ENCODE measurements at regions not wholly inside any gene's neighbourhood (a gene's known extent, or its start where the extent isn't known, plus 50 kb on each side); places are given as distances from the start of the nearest gene placed in this dataset.
"Not testable (repeated sequence)": the region's sequence is repeated elsewhere in the genome, so short reads cannot be mapped to it uniquely, and the experiment has no call there.

DNA sequence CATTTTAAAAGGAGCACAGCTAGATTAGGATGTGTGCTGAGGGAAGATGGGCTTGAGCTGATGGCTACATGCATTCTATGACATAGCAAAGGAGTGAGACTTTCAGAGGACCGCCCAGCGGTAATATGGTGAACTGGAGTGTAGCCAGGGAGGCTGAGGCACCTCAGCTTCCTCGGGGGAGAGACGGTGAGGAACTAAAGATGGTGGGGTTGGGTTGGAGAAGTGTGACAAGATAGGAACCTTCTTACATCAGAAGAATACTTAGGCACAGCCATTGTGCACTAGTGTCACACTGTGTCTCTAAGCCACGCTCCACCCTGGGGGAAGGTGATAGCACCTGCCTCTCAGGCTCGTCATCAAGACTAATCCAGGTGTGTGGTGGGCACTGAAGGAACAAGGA lies 118.0 kb upstream of the IRX2 start:
- DNase-seq = no peak

- no peak for DNase-seq
Observed at GRCh38 chr5:2867373-2867933, 116.0 kb upstream of the IRX2 start.

GRCh38 chr5:2866662-2867372 lies 115.3 kb upstream of the IRX2 start:
- no peak for DNase-seq

GRCh38 chr5:2865856-2866255 lies 114.4 kb upstream of the IRX2 start:
- no peak for DNase-seq

DNA sequence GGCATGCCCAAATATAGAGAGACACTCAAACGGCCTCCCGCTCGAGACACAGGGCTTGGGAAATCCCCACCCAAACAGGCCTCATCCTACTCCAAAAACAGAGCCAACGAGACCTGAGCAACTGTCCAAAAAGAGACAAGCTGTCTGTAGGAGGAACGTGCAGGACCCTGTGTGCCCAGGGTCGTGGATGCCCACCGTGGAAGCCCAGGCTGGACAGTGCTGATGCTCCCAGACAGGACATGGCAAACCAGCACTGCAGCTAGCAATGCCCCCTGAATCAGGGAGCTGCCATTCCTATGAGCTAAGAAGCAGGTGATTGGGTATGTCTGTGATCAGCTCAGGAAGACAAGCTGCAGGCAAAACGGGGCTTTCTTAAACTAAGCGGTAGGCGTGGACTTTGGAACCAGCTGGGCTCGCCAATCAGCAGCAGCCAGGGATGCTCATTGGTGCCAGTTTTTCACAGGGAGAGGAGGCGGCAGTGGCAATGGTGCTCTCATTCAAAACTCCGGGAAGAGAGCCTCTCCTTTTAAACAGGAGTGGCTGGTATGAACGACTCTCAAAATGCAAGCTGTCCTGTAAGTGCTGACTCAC lies 113.1 kb upstream of the IRX2 start:
- DNase-seq = no peak

- DNase-seq = no peak
Observed at GRCh38 chr5:2863675-2864433, 112.4 kb upstream of the IRX2 start.

DNA sequence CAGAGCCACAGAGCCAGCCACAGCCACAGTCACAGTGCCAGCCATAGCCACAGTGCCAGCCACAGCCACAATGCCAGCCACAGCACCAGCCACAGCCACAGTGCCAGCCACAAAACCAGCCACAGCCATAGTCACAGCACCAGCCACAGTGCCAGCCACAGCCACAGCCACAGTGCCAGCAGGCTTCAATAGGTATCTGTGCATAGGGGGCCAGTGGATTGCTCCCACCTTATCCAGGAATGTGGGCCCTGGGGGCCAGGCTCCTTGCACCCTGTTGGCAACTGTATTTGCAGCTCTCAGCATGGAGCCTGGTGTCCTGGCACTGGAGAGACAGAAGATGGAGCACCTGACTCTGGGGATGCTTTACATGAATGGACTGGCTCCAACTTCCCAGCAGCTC lies 111.7 kb upstream of the IRX2 start:
- no peak for DNase-seq

GRCh38 chr5:2862176-2862575 lies 110.7 kb upstream of the IRX2 start:
- DNase-seq = not testable (repeated sequence)

- DNase-seq = no peak
Observed at GRCh38 chr5:2861605-2862004, 110.1 kb upstream of the IRX2 start.

GRCh38 chr5:2860101-2860500 lies 108.6 kb upstream of the IRX2 start:
- no peak for DNase-seq

DNA sequence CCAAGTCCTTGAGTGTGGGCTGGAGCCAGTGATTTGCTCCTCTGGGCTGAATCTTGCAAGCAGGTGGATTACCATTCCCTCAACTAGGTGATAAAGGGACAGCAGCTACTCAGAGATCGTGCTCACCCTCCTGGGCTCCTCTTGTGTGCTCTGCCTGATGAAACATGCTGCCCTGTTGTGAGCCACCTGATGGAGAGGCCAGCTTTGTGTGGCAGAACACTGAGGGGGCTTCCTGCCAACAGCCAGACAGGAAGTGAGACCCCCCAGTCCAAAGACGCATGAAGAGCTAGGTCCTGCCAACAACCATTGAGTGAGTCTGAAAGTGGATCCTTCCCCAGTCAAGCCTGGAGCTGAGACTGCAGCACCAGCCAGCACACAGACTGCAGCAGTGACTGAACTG lies 106.4 kb upstream of the IRX2 start:
- DNase-seq = no peak

- no peak for DNase-seq
Observed at GRCh38 chr5:2856206-2856605, 104.7 kb upstream of the IRX2 start.

DNA sequence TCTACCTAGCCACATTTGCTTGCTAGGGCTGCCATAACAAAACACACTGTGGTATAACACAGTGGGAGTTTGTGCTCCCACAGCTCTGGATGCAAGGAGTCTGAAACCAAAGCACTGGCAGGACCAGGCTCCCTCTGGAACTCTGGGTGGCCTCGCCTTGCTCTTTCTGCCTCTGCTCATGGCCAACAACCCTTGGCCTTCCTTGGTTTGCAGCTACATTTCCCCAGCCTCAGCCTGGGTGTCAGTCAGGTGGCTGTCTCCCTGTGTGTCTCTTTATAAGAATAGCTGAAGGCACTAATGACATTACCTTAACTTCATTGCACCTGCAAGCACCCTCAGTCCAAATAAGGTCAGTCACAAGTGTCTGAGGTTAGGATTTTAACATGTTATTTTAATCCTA lies 101.0 kb upstream of the IRX2 start:
- DNase-seq = no peak

DNA sequence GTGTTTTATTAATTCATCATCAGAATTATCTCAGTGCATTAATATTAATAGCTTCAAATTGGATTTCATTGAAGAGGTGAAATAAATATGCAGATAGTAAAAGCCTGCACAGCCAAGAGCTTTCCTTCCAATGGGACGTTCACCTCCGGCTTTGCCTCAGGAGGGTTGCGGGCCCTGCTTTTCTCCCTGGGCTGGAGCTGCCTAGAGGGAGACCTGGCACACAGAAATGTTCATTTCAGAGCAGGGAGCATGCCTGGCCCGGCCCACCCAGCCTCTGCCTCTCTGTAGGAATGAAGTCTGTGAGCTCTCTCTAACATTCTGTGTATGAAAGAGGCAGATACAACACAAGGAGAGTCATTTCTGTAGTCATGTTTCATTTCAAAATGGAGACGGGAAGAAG lies 100.4 kb upstream of the IRX2 start:
- DNase-seq = no peak

GRCh38 chr5:2849429-2849828 lies 98.0 kb upstream of the IRX2 start:
- no peak for DNase-seq

DNA sequence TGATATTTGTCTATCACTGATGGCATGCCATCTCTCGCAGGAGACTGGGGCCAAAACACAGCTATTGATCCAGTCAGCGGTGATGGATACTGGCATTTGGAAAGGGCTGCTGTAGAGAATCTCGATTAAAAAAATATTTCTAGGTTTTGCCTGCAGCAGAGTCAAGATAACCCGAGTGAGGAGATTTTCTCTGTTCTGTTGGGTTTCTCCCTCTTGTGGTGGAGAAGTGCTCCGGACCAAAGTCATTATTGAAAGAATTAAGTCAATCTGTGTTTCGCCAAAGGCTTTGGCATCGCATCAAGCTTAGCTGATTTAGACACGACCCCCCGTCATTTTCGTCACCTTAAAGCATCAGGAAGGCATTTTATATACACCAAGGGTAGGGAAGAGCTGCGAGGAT lies 97.1 kb upstream of the IRX2 start:
- DNase-seq = no peak

- DNase-seq = no peak
Observed at GRCh38 chr5:2847608-2848007, 96.1 kb upstream of the IRX2 start.

GRCh38 chr5:2841208-2841607 lies 89.7 kb upstream of the IRX2 start:
- DNase-seq = no peak

- DNase-seq = no peak
Observed at GRCh38 chr5:2840372-2840915, 89.0 kb upstream of the IRX2 start.

DNA sequence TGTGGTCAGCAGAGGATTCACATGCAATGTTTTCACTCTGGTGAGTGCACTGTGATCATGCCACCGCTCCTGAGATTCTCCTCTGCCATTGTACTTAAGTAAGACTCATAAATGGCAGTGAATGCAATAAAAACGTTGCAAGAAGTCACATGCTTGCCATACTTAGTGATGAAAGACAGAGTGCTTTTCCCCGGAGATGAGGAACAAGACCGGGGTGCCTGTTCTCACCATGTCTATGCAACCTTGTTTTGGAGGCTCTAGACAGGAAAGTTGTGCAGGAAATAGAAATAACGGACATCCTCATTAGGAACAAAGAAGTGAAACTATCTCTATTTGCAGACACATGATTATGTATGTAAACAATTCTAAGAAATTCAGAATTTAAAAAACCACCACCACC lies 84.7 kb upstream of the IRX2 start:
- DNase-seq = no peak

DNA sequence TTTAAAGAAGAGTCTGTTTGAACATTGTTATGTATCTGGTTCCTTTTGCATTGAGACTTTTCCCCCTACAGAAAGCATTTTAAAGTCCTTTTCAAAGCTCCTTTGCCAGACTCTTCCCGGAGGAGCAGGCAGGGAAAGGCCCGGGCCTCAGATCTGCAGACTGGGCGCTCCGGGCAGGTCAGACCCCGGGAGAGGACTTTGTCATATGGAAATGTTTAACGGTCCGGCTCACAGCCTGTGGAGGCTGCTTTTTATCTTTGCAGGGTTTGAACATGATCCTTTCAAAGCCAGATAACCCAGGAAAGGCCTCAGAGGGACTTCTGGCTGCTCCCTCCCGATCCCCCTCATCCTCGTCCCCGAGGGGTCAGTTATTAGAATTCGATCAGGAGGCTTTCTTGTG lies 82.1 kb upstream of the IRX2 start:
- DNase-seq = no peak

GRCh38 chr5:2832394-2832793 lies 80.9 kb upstream of the IRX2 start:
- DNase-seq = no peak

- DNase-seq = no peak
Observed at GRCh38 chr5:2829239-2829638, 77.8 kb upstream of the IRX2 start.

- no peak for DNase-seq
Observed at GRCh38 chr5:2818936-2819335, 67.5 kb upstream of the IRX2 start.

Measured in NCI-H1417 treated with DMSO at 0.1 percent for 48 hours (cell line).